ENCODE measurements at regions not wholly inside any gene's neighbourhood (a gene's known extent, or its start where the extent isn't known, plus 50 kb on each side); places are given as distances from the start of the nearest gene placed in this dataset.
"Not testable (repeated sequence)": the region's sequence is repeated elsewhere in the genome, so short reads cannot be mapped to it uniquely, and the experiment has no call there.

GRCh38 chr11:127805771-127806170 lies 781.6 kb downstream of the ETS1 start:
- peaks cover 0 to 4% (median 0%) of the 10 kb centered on the region in 3 donors for H3K27me3 Mint-ChIP-seq
- H3K4me1 Mint-ChIP-seq, result no peaks in the 10 kb centered on the region
- no peak overlapping the region for H3K27ac Mint-ChIP-seq
- H3K9me3 Mint-ChIP-seq, result peaks cover 0 to 3% (median 0%) of the 10 kb centered on the region in 7 donors
- ATAC-seq (ENCODE audit: low read depth in 2 of 2) (no peak), DNase-seq (no peak)
- H3K4me3 Mint-ChIP-seq, result no peak overlapping the region
- H3K36me3 Mint-ChIP-seq, result no peaks in the 10 kb centered on the region

GRCh38 chr11:127804747-127805400 lies 782.5 kb downstream of the ETS1 start:
- DNase-seq (no peak), ATAC-seq (ENCODE audit: low read depth in 2 of 2) (no peak)
- Mint-ChIP-seq H3K27me3 (peaks cover 0 to 4% (median 0%) of the 10 kb centered on the region in 3 donors), H3K9me3 (peaks cover 0 to 3% (median 0%) of the 10 kb centered on the region in 7 donors), H3K27ac (no peak overlapping the region), H3K4me1 (no peaks in the 10 kb centered on the region), H3K36me3 (no peaks in the 10 kb centered on the region), H3K4me3 (no peak overlapping the region)

- Mint-ChIP-seq H3K36me3 (no peaks in the 10 kb centered on the region), H3K4me3 (no peak overlapping the region), H3K27me3 (peaks cover 0 to 4% (median 0%) of the 10 kb centered on the region in 3 donors), H3K4me1 (no peaks in the 10 kb centered on the region), H3K9me3 (peaks cover 0 to 5% (median 0%) of the 10 kb centered on the region in 7 donors), H3K27ac (no peak overlapping the region)
- ATAC-seq (ENCODE audit: low read depth in 2 of 2) (no peak), DNase-seq (no peak)
These were observed 783.6 kb downstream of the ETS1 start for GRCh38 chr11:127803755-127804154.

- H3K4me3 Mint-ChIP-seq, result no peak overlapping the region
- peaks cover 0 to 6% (median 3%) of the 10 kb centered on the region in 7 donors for H3K9me3 Mint-ChIP-seq
- H3K4me1 Mint-ChIP-seq, result no peaks in the 10 kb centered on the region
- no peak overlapping the region for H3K27ac Mint-ChIP-seq
- peaks cover 0 to 4% (median 0%) of the 10 kb centered on the region in 3 donors for H3K27me3 Mint-ChIP-seq
- no peaks in the 10 kb centered on the region for H3K36me3 Mint-ChIP-seq
- ATAC-seq (ENCODE audit: low read depth in 2 of 2), result no peak
- no peak for DNase-seq
These were observed 786.2 kb downstream of the ETS1 start for GRCh38 chr11:127800989-127801688.

GRCh38 chr11:127795326-127795725 lies 792.0 kb downstream of the ETS1 start:
- Mint-ChIP-seq H3K9me3 (peaks cover 0 to 6% (median 2%) of the 10 kb centered on the region in 7 donors), H3K4me3 (no peak overlapping the region), H3K4me1 (no peaks in the 10 kb centered on the region), H3K27me3 (no peaks in the 10 kb centered on the region), H3K27ac (peak overlapping the region in 1 of 6 donors; percentile 37), H3K36me3 (no peaks in the 10 kb centered on the region)
- ATAC-seq (ENCODE audit: low read depth in 2 of 2), result no peak
- DNase-seq, result no peak

- ATAC-seq (ENCODE audit: low read depth in 2 of 2) (no peak), DNase-seq (no peak)
- no peaks in the 10 kb centered on the region for H3K9me3 Mint-ChIP-seq
- no peaks in the 10 kb centered on the region for H3K36me3 Mint-ChIP-seq
- no peak overlapping the region for H3K27ac Mint-ChIP-seq
- no peak overlapping the region for H3K4me3 Mint-ChIP-seq
- no peaks in the 10 kb centered on the region for H3K4me1 Mint-ChIP-seq
- no peaks in the 10 kb centered on the region for H3K27me3 Mint-ChIP-seq
These were observed 791.3 kb upstream of the KIRREL3 start for GRCh38 chr11:127791844-127792243.

GRCh38 chr11:127790592-127790991 lies 790.0 kb upstream of the KIRREL3 start:
- DNase-seq, result no peak
- ATAC-seq (ENCODE audit: low read depth in 2 of 2), result no peak
- Mint-ChIP-seq H3K4me1 (no peaks in the 10 kb centered on the region), H3K36me3 (no peaks in the 10 kb centered on the region), H3K27me3 (no peaks in the 10 kb centered on the region), H3K4me3 (no peak overlapping the region), H3K27ac (no peak overlapping the region), H3K9me3 (no peaks in the 10 kb centered on the region)

GRCh38 chr11:127789927-127790326 lies 789.4 kb upstream of the KIRREL3 start:
- H3K4me1 Mint-ChIP-seq, result no peaks in the 10 kb centered on the region
- no peak for DNase-seq
- no peaks in the 10 kb centered on the region for H3K9me3 Mint-ChIP-seq
- H3K36me3 Mint-ChIP-seq, result no peaks in the 10 kb centered on the region
- ATAC-seq (ENCODE audit: low read depth in 2 of 2), result no peak
- H3K4me3 Mint-ChIP-seq, result no peak overlapping the region
- no peak overlapping the region for H3K27ac Mint-ChIP-seq
- H3K27me3 Mint-ChIP-seq, result no peaks in the 10 kb centered on the region

- DNase-seq; ATAC-seq (ENCODE audit: low read depth in 2 of 2); H3K27me3 Mint-ChIP-seq; H3K27ac Mint-ChIP-seq; H3K4me3 Mint-ChIP-seq; H3K4me1 Mint-ChIP-seq; H3K36me3 Mint-ChIP-seq: not testable (repeated sequence)
- peaks cover 0 to 13% (median 2%) of the 10 kb centered on the region in 7 donors for H3K9me3 Mint-ChIP-seq
These were observed 772.4 kb upstream of the KIRREL3 start for GRCh38 chr11:127772938-127773337.

- ATAC-seq (ENCODE audit: low read depth in 2 of 2); DNase-seq; H3K9me3 Mint-ChIP-seq; H3K4me1 Mint-ChIP-seq; H3K4me3 Mint-ChIP-seq; H3K36me3 Mint-ChIP-seq; H3K27ac Mint-ChIP-seq; H3K27me3 Mint-ChIP-seq: not testable (repeated sequence)
These were observed 768.4 kb upstream of the KIRREL3 start for GRCh38 chr11:127768931-127769330.

- H3K36me3 Mint-ChIP-seq, result no peaks in the 10 kb centered on the region
- no peak overlapping the region for H3K27ac Mint-ChIP-seq
- DNase-seq (no peak), ATAC-seq (ENCODE audit: low read depth in 2 of 2) (no peak)
- H3K4me1 Mint-ChIP-seq, result no peaks in the 10 kb centered on the region
- no peak overlapping the region for H3K4me3 Mint-ChIP-seq
- H3K27me3 Mint-ChIP-seq, result peaks cover 0 to 3% (median 0%) of the 10 kb centered on the region in 3 donors
- H3K9me3 Mint-ChIP-seq, result peaks cover 0 to 5% (median 0%) of the 10 kb centered on the region in 7 donors
These were observed 766.2 kb upstream of the KIRREL3 start for GRCh38 chr11:127766734-127767133.

GRCh38 chr11:127738771-127739286 lies 738.3 kb upstream of the KIRREL3 start:
- peaks cover 0 to 6% (median 0%) of the 10 kb centered on the region in 7 donors for H3K9me3 Mint-ChIP-seq
- no peaks in the 10 kb centered on the region for H3K27me3 Mint-ChIP-seq
- no peaks in the 10 kb centered on the region for H3K36me3 Mint-ChIP-seq
- H3K4me1 Mint-ChIP-seq, result no peaks in the 10 kb centered on the region
- ATAC-seq (ENCODE audit: low read depth in 2 of 2) (no peak), DNase-seq (no peak)
- H3K27ac Mint-ChIP-seq, result no peak overlapping the region
- no peak overlapping the region for H3K4me3 Mint-ChIP-seq

GRCh38 chr11:127737499-127737898 lies 736.9 kb upstream of the KIRREL3 start:
- ATAC-seq (ENCODE audit: low read depth in 2 of 2) (no peak), DNase-seq (no peak)
- Mint-ChIP-seq H3K4me3 (no peak overlapping the region), H3K4me1 (no peaks in the 10 kb centered on the region), H3K27me3 (no peaks in the 10 kb centered on the region), H3K36me3 (no peaks in the 10 kb centered on the region), H3K27ac (no peak overlapping the region), H3K9me3 (peaks cover 0 to 6% (median 0%) of the 10 kb centered on the region in 7 donors)

GRCh38 chr11:127733552-127733951 lies 733.0 kb upstream of the KIRREL3 start:
- peaks cover 0 to 7% (median 0%) of the 10 kb centered on the region in 7 donors for H3K9me3 Mint-ChIP-seq
- H3K4me1 Mint-ChIP-seq, result no peaks in the 10 kb centered on the region
- H3K4me3 Mint-ChIP-seq, result no peak overlapping the region
- no peaks in the 10 kb centered on the region for H3K27me3 Mint-ChIP-seq
- no peaks in the 10 kb centered on the region for H3K36me3 Mint-ChIP-seq
- no peak for DNase-seq
- no peak for ATAC-seq (ENCODE audit: low read depth in 2 of 2)
- no peak overlapping the region for H3K27ac Mint-ChIP-seq

Data from naive B cell (primary cell).